A673 (cell line): ENCODE measurements at regions not wholly inside any gene's neighbourhood (a gene's known extent, or its start where the extent isn't known, plus 50 kb on each side); places are given as distances from the start of the nearest gene placed in this dataset.

Experiments
- BruUV-seq: library from RNA; stranded (reverse); fragments of 400-500 nt; replicated peaks from 2 replicates; lab custom pipeline; 2021; lab: Mats Ljungman, UMichigan
- CTCF ChIA-PET: fragments of 300-600 bp; sonication (Branson Sonifier 250); formaldehyde crosslinking; loops from one replicate; lab custom pipeline; 2022; ENCODE audit warnings: antibody characterized with exemption; lab: Charles Lee
- POLR2A ChIA-PET: fragments of 300-600 bp; sonication (Branson Sonifier 250); formaldehyde crosslinking; loops from one replicate; lab custom pipeline; 2022; ENCODE audit warnings: antibody characterized with exemption; ENCODE audit not compliant: low non-redundant PET; lab: Charles Lee
- DNase-seq: peaks from one replicate; pipeline ENCODE4 v3.0.0-alpha.2; 2015; ENCODE audit warnings: low spot score
- H3K27ac ChIP-seq: fragments of 200-600 bp; sonication (generic); 2 replicates; pipeline ENCODE4 v1.5.1; 2016; ENCODE audit warnings: mixed run types, low read depth, mild to moderate bottlenecking, mixed read lengths, antibody characterized with exemption, low read length; ENCODE audit not compliant: poor library complexity, severe bottlenecking
- H3K27me3 ChIP-seq: fragments of 200-600 bp; sonication (generic); replicated peaks from 2 replicates; pipeline ENCODE4 v1.6.1; 2017; ENCODE audit warnings: mixed run types, low read depth, mild to moderate bottlenecking, mixed read lengths, antibody characterized with exemption, low read length; ENCODE audit not compliant: insufficient read depth, poor library complexity
- H3K36me3 ChIP-seq: fragments of 200-600 bp; sonication (generic); 2 replicates; pipeline ENCODE4 v1.6.1; 2016; ENCODE audit warnings: mixed run types, mild to moderate bottlenecking, mixed read lengths, antibody characterized with exemption, low read length; ENCODE audit not compliant: insufficient read depth, poor library complexity, severe bottlenecking
- H3K4me1 ChIP-seq: fragments of 200-600 bp; sonication (generic); 2 replicates; pipeline ENCODE4 v1.6.1; 2017; ENCODE audit warnings: mixed run types, mild to moderate bottlenecking, mixed read lengths, antibody characterized with exemption, low read length; ENCODE audit not compliant: insufficient read depth, poor library complexity, severe bottlenecking
- H3K4me3 ChIP-seq: fragments of 200-600 bp; sonication (generic); 2 replicates; pipeline ENCODE4 v1.5.1; 2016; ENCODE audit warnings: low read depth, mixed run types, mild to moderate bottlenecking, mixed read lengths, low read length; ENCODE audit not compliant: poor library complexity, severe bottlenecking
- H3K9me3 ChIP-seq: fragments of 200-600 bp; sonication (generic); 2 replicates; pipeline ENCODE4 v1.6.1; 2016; ENCODE audit warnings: mixed run types, low read depth, mild to moderate bottlenecking, mixed read lengths, antibody characterized with exemption, low read length; ENCODE audit not compliant: poor library complexity, severe bottlenecking
- EZH2 ChIP-seq: fragments of 200-600 bp; sonication (generic); IDR thresholded peaks from 2 replicates; pipeline ENCODE4 v1.6.1; 2017; ENCODE audit warnings: borderline replicate concordance, low read depth, mild to moderate bottlenecking, mixed read lengths, antibody characterized with exemption, low read length; ENCODE audit not compliant: poor library complexity, severe bottlenecking
- intact Hi-C: fragments of 100-400 bp; cut with micrococcal nuclease; formaldehyde crosslinking; loops from one replicate; pipeline ENCODE4 v1.10.0; 2022; ENCODE audit not compliant: unreplicated experiment
- TF ChIP-seq, protein P1 (sequence below): fragments of 300-800, 200-600 bp; sonication (generic); conservative IDR thresholded peaks from 2 replicates; pipeline ENCODE4 v1.5.1; 2017; ENCODE audit warnings: low read depth, mild to moderate bottlenecking, antibody characterized with exemption, low read length, moderate library complexity, mixed read lengths

DNA sequence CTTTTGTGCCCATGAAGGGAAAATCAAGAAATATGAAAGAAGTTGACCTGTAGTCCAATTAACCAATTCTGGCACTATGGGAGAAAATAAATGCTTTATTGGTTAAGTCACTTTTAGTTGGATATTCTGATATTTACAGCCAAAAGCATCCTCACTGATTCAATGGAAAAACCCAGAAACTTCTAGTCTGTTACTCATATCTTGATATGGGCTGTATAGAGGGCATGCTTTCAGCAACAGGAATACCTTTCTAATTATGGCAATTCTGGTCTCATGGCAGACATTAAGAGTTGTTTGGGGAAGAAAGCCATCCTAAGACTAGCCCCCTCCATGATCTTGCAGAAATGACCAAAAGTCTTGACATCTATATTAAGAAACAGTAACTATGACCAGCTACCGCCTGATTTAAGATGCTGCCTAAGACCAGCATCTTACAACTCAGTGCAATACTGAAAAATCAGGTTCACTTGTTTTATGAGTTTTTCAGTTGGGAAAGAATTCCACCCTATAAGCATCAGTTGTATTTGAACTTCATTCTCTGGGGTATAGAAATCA is 91.5 kb upstream of the VAV3 start:
- Histone ChIP-seq H3K27ac (no peak overlapping the region), H3K27me3 (no peaks in the 10 kb centered on the region), H3K9me3 (no peaks in the 10 kb centered on the region), H3K4me3 (no peak overlapping the region), H3K4me1 (peaks cover 7% of the 10 kb centered on the region), H3K36me3 (no peaks in the 10 kb centered on the region)
- intact Hi-C loops = no loop called here
- no peak for TF ChIP-seq EZH2
- TF ChIP-seq, protein P1, sequence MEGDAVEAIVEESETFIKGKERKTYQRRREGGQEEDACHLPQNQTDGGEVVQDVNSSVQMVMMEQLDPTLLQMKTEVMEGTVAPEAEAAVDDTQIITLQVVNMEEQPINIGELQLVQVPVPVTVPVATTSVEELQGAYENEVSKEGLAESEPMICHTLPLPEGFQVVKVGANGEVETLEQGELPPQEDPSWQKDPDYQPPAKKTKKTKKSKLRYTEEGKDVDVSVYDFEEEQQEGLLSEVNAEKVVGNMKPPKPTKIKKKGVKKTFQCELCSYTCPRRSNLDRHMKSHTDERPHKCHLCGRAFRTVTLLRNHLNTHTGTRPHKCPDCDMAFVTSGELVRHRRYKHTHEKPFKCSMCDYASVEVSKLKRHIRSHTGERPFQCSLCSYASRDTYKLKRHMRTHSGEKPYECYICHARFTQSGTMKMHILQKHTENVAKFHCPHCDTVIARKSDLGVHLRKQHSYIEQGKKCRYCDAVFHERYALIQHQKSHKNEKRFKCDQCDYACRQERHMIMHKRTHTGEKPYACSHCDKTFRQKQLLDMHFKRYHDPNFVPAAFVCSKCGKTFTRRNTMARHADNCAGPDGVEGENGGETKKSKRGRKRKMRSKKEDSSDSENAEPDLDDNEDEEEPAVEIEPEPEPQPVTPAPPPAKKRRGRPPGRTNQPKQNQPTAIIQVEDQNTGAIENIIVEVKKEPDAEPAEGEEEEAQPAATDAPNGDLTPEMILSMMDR = no peak
- no peak for DNase-seq
- POLR2A ChIA-PET = no interaction called here
- CTCF ChIA-PET = no interaction called here
- no TSS peak for BruUV-seq

DNA sequence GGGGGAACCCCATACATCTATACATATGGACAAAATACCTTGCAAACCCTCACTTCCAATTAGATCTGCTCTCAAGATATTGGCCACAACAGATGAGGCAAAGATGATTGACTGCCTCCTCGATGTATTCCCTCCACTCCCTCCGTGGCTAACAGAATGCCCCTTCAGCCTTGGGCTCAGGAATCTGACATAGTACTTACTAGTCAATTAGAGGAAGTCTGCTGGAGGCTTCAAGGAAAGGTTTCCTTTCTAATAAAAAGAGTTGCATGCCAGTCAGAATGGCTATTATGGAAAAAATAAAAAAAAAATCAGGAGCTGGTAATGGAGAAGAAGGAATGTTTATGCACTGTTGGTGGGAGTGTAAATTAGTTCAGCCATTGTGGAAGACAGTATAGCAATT is 90.4 kb upstream of the VAV3 start:
- no TSS peak for BruUV-seq
- intact Hi-C loops = no loop called here
- Histone ChIP-seq H3K36me3 (no peaks in the 10 kb centered on the region), H3K27ac (no peak overlapping the region), H3K9me3 (no peaks in the 10 kb centered on the region), H3K4me3 (no peak overlapping the region), H3K27me3 (no peaks in the 10 kb centered on the region), H3K4me1 (peaks cover 7% of the 10 kb centered on the region)
- no peak for TF ChIP-seq EZH2
- TF ChIP-seq, protein P1 = no peak
- POLR2A ChIA-PET = no interaction called here
- CTCF ChIA-PET = no interaction called here
- DNase-seq = no peak

DNA sequence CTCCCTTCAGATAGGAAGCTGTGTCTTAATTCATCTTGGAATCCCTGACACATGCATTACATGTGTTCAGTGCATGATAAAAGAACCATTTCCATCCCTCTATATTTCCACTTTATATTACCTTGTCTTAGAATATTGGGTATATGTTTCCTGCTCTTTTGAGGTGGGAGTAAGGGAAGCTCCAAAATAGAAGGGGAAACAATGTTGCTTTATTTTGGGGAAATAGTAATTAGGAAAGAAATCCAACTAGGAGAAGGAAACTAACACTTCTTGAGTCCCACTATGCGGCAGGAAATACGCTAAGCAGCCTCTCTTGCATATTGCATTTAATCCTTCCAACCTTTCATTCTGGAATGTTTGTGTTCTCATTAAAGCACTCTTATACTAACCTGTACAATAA is 89.4 kb upstream of the VAV3 start:
- Histone ChIP-seq H3K27ac (no peak overlapping the region), H3K27me3 (no peaks in the 10 kb centered on the region), H3K4me3 (no peak overlapping the region), H3K4me1 (peaks cover 7% of the 10 kb centered on the region), H3K36me3 (no peaks in the 10 kb centered on the region), H3K9me3 (no peaks in the 10 kb centered on the region)
- TF ChIP-seq, protein P1 = no peak
- no peak for TF ChIP-seq EZH2
- POLR2A ChIA-PET = no interaction called here
- CTCF ChIA-PET = no interaction called here
- BruUV-seq = no TSS peak
- no peak for DNase-seq
- intact Hi-C loops = no loop called here
